Astrocyte (in vitro differentiated cells and primary cell): ENCODE measurements at regions not wholly inside any gene's neighbourhood (a gene's known extent, or its start where the extent isn't known, plus 50 kb on each side); places are given as distances from the start of the nearest gene placed in this dataset.

Experiments
- DNase-seq: peaks from one replicate; pipeline ENCODE4 v3.0.0-alpha.2; 2010; ENCODE audit warnings: low read depth
- FAIRE-seq: peaks from 2 replicates; lab custom pipeline; 2011; peaks lifted over from hg19 to GRCh38; lab: Jason Lieb, UNC
- H2AFZ ChIP-seq: 2 replicates; pipeline ENCODE4 v1.6.0; 2012; ENCODE audit warnings: low read depth, low read length, inconsistent platforms
- H3K27ac ChIP-seq: 2 replicates; pipeline ENCODE4 v1.5.1; 2011; ENCODE audit warnings: low read depth, low read length, inconsistent platforms
- H3K27me3 ChIP-seq: 2 replicates; pipeline ENCODE4 v1.6.0; 2011; ENCODE audit warnings: low read length, inconsistent platforms; ENCODE audit not compliant: insufficient read depth
- H3K36me3 ChIP-seq: 2 replicates; pipeline ENCODE4 v1.5.1; 2011; ENCODE audit warnings: low read length, inconsistent platforms; ENCODE audit not compliant: insufficient read depth
- H3K4me1 ChIP-seq: 2 replicates; pipeline ENCODE4 v1.5.1; 2011; ENCODE audit warnings: low read length, inconsistent platforms; ENCODE audit not compliant: insufficient read depth
- H3K4me2 ChIP-seq: 2 replicates; pipeline ENCODE4 v1.6.0; 2012; ENCODE audit warnings: low read length, inconsistent platforms
- H3K4me3 ChIP-seq: 2 replicates; pipeline ENCODE4 v1.5.1; 2011; ENCODE audit warnings: low read depth, mild to moderate bottlenecking, low read length, inconsistent platforms; ENCODE audit not compliant: insufficient read depth
- H3K79me2 ChIP-seq: 2 replicates; pipeline ENCODE4 v1.6.0; 2012; ENCODE audit warnings: mild to moderate bottlenecking, low read length, inconsistent platforms; ENCODE audit not compliant: insufficient read depth
- H3K9ac ChIP-seq: 2 replicates; pipeline ENCODE4 v1.6.0; 2012; ENCODE audit warnings: mild to moderate bottlenecking, low read length, inconsistent platforms
- H3K9me3 ChIP-seq: 2 replicates; pipeline ENCODE4 v1.5.1; 2012; ENCODE audit warnings: low read depth, mild to moderate bottlenecking, low read length, inconsistent platforms; ENCODE audit not compliant: insufficient read depth
- H4K20me1 ChIP-seq: 2 replicates; pipeline ENCODE4 v1.6.0; 2012; ENCODE audit warnings: low read length, inconsistent platforms; ENCODE audit not compliant: insufficient read depth
- H3K27ac Mint-ChIP-seq: one replicate; pipeline ENCODE4 v1.8.0; 2021; ENCODE audit warnings: mild to moderate bottlenecking, mixed read lengths; ENCODE audit not compliant: unreplicated experiment
- H3K27me3 Mint-ChIP-seq: one replicate; pipeline ENCODE4 v1.8.0; 2021; ENCODE audit warnings: low read depth, mixed read lengths; ENCODE audit not compliant: unreplicated experiment
- H3K36me3 Mint-ChIP-seq: one replicate; pipeline ENCODE4 v1.8.0; 2021; ENCODE audit warnings: low read depth, mixed read lengths; ENCODE audit not compliant: unreplicated experiment
- H3K4me1 Mint-ChIP-seq: one replicate; pipeline ENCODE4 v1.8.0; 2021; ENCODE audit warnings: low read depth, mixed read lengths; ENCODE audit not compliant: unreplicated experiment
- H3K4me3 Mint-ChIP-seq: one replicate; pipeline ENCODE4 v1.8.0; 2021; ENCODE audit warnings: mild to moderate bottlenecking, moderate library complexity, mixed read lengths; ENCODE audit not compliant: unreplicated experiment
- H3K9me3 Mint-ChIP-seq: one replicate; pipeline ENCODE4 v1.8.0; 2021; ENCODE audit warnings: mild to moderate bottlenecking, mixed read lengths; ENCODE audit not compliant: unreplicated experiment
- CTCF ChIP-seq: IDR thresholded peaks from 2 replicates; pipeline ENCODE4 v1.5.1; 2011; ENCODE audit warnings: low read depth, mild to moderate bottlenecking, inconsistent platforms, low read length, moderate library complexity; ENCODE audit not compliant: insufficient read depth
- EZH2 ChIP-seq: IDR thresholded peaks from 2 replicates; pipeline ENCODE4 v1.6.1; 2012; ENCODE audit warnings: mild to moderate bottlenecking, low read length, inconsistent platforms; ENCODE audit not compliant: insufficient read depth

GRCh38 chr4:187577941-187578480 is 417.6 kb upstream of the ZFP42 start:
- Mint-ChIP-seq H3K4me1 (no peaks in the 10 kb centered on the region), H3K27me3 (no peaks in the 10 kb centered on the region), H3K9me3 (no peaks in the 10 kb centered on the region), H3K27ac (no peak overlapping the region), H3K36me3 (no peaks in the 10 kb centered on the region), H3K4me3 (no peak overlapping the region)
- Histone ChIP-seq H3K27me3 (no peaks in the 10 kb centered on the region), H3K4me3 (no peak overlapping the region), H3K4me1 (no peaks in the 10 kb centered on the region), H3K9ac (no peak overlapping the region), H3K79me2 (no peaks in the 10 kb centered on the region), H3K36me3 (no peaks in the 10 kb centered on the region), H3K27ac (no peak overlapping the region), H3K4me2 (no peak overlapping the region), H3K9me3 (no peaks in the 10 kb centered on the region), H4K20me1 (no peaks in the 10 kb centered on the region), H2AFZ (no peak overlapping the region)
- TF ChIP-seq CTCF (no peak), EZH2 (no peak)
- FAIRE-seq: no peak
- DNase-seq: no peak

GRCh38 chr4:187586892-187587291 is 408.7 kb upstream of the ZFP42 start:
- H3K9me3 Mint-ChIP-seq: no peaks in the 10 kb centered on the region
- H4K20me1 ChIP-seq: no peaks in the 10 kb centered on the region
- H3K4me3 Mint-ChIP-seq: no peak overlapping the region
- no peaks in the 10 kb centered on the region for H3K9me3 ChIP-seq
- no peak overlapping the region for H3K27ac ChIP-seq
- FAIRE-seq (no peak), DNase-seq (no peak)
- H3K79me2 ChIP-seq: no peaks in the 10 kb centered on the region
- H3K4me1 Mint-ChIP-seq: no peaks in the 10 kb centered on the region
- no peak overlapping the region for H3K9ac ChIP-seq
- H3K27me3 ChIP-seq: no peaks in the 10 kb centered on the region
- TF ChIP-seq EZH2 (no peak), CTCF (no peak)
- no peak overlapping the region for H3K4me3 ChIP-seq
- no peak overlapping the region for H3K4me2 ChIP-seq
- H3K27ac Mint-ChIP-seq: no peak overlapping the region
- H3K36me3 Mint-ChIP-seq: no peaks in the 10 kb centered on the region
- H3K4me1 ChIP-seq: no peaks in the 10 kb centered on the region
- H2AFZ ChIP-seq: no peak overlapping the region
- no peaks in the 10 kb centered on the region for H3K36me3 ChIP-seq
- no peaks in the 10 kb centered on the region for H3K27me3 Mint-ChIP-seq

GRCh38 chr4:187598196-187598595 is 397.4 kb upstream of the ZFP42 start:
- no peak overlapping the region for H3K9ac ChIP-seq
- no peak overlapping the region for H3K4me3 Mint-ChIP-seq
- H3K36me3 ChIP-seq: no peaks in the 10 kb centered on the region
- H3K4me1 ChIP-seq: peaks cover 20% of the 10 kb centered on the region
- no peak for DNase-seq
- H3K79me2 ChIP-seq: no peaks in the 10 kb centered on the region
- no peaks in the 10 kb centered on the region for H4K20me1 ChIP-seq
- no peak overlapping the region for H2AFZ ChIP-seq
- H3K27me3 ChIP-seq: no peaks in the 10 kb centered on the region
- H3K9me3 Mint-ChIP-seq: peaks cover 3% of the 10 kb centered on the region
- TF ChIP-seq EZH2: no peak
- no peak overlapping the region for H3K4me3 ChIP-seq
- H3K36me3 Mint-ChIP-seq: no peaks in the 10 kb centered on the region
- peaks cover 23% of the 10 kb centered on the region for H3K4me1 Mint-ChIP-seq
- no peak overlapping the region for H3K27ac Mint-ChIP-seq
- peak overlapping the region; percentile 13 for H3K27ac ChIP-seq
- no peaks in the 10 kb centered on the region for H3K27me3 Mint-ChIP-seq
- no peak for FAIRE-seq
- H3K4me2 ChIP-seq: no peak overlapping the region
- no peaks in the 10 kb centered on the region for H3K9me3 ChIP-seq
